ENCODE measurements at regions not wholly inside any gene's neighbourhood (a gene's known extent, or its start where the extent isn't known, plus 50 kb on each side); places are given as distances from the start of the nearest gene placed in this dataset.

- TF ChIP-seq ZNF423 (CRISPR knock-in tag; IDR thresholded peaks at IDR 0.05) (no peak), CTCF (IDR thresholded peaks at IDR 0.05) (no peak), PRDM15 (CRISPR knock-in tag; IDR thresholded peaks at IDR 0.05) (no peak)
These were observed 128.0 kb downstream of the KIF20B start for GRCh38 chr10:89829262-89829886.

Data from WTC11 (cell line).